GM23338 (cell line): ENCODE measurements at regions not wholly inside any gene's neighbourhood (a gene's known extent, or its start where the extent isn't known, plus 50 kb on each side); places are given as distances from the start of the nearest gene placed in this dataset.

Experiments used
- EZH2 ChIP-seq: fragments of 200-600 bp; sonication (generic); IDR thresholded peaks from one replicate; pipeline ENCODE4 v1.8.0; 2017; ENCODE audit warnings: antibody characterized with exemption, mild to moderate bottlenecking, low read depth; ENCODE audit not compliant: unreplicated experiment
- TF ChIP-seq, protein P1 (sequence below), 2 experiments: fragments of 200-600 bp in 1 of 2; sonication (generic) in 1 of 2; conservative IDR thresholded peaks; 2 replicates each; pipeline versions ENCODE4 v1.5.1 to v1.6.1; 2016 to 2017; ENCODE audit warnings: antibody characterized with exemption in 2 of 2, low read depth in 2 of 2, mild to moderate bottlenecking in 2 of 2, moderate library complexity in 1 of 2

DNA sequence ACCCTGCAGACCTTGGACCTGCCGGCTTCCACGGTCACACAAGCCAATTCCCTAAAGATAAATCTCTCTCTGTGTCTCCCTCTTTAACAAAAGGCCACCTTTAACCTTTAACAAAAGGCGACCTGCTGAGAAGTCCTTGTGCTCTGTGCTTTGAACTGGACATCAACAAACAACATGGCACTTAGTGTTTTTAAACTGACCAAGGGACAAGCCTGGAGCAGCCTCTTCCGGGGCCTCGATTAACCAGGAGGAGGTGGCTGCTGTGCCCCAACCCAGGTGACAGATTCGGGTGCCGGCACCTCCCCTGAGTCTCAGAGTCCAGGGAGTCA, 135.3 kb downstream of the RTP5 start:
- TF ChIP-seq, protein P1, sequence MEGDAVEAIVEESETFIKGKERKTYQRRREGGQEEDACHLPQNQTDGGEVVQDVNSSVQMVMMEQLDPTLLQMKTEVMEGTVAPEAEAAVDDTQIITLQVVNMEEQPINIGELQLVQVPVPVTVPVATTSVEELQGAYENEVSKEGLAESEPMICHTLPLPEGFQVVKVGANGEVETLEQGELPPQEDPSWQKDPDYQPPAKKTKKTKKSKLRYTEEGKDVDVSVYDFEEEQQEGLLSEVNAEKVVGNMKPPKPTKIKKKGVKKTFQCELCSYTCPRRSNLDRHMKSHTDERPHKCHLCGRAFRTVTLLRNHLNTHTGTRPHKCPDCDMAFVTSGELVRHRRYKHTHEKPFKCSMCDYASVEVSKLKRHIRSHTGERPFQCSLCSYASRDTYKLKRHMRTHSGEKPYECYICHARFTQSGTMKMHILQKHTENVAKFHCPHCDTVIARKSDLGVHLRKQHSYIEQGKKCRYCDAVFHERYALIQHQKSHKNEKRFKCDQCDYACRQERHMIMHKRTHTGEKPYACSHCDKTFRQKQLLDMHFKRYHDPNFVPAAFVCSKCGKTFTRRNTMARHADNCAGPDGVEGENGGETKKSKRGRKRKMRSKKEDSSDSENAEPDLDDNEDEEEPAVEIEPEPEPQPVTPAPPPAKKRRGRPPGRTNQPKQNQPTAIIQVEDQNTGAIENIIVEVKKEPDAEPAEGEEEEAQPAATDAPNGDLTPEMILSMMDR (conservative IDR thresholded peaks at IDR 0.05; ENCODE audit: low read depth in 2 of 2): no peak
- no peak for TF ChIP-seq EZH2
